HL-60 (cell line): ENCODE measurements at regions not wholly inside any gene's neighbourhood (a gene's known extent, or its start where the extent isn't known, plus 50 kb on each side); places are given as distances from the start of the nearest gene placed in this dataset.

Experiments used
- POLR2AphosphoS5 ChIP-seq: IDR thresholded peaks from 2 replicates; pipeline ENCODE4 v1.6.1; 2012; ENCODE audit warnings: low read depth
- SPI1 ChIP-seq: IDR thresholded peaks from 2 replicates; pipeline ENCODE4 v1.6.1; 2012; ENCODE audit warnings: low read depth, mild to moderate bottlenecking, borderline replicate concordance
- TF ChIP-seq, protein P1 (sequence below): IDR thresholded peaks from one replicate; pipeline ENCODE4 v1.5.1; 2011; ENCODE audit warnings: low read length, control low read depth, inconsistent platforms; ENCODE audit not compliant: insufficient read depth

- TF ChIP-seq SPI1, result no peak
- TF ChIP-seq POLR2AphosphoS5, result no peak
- TF ChIP-seq, protein P1, sequence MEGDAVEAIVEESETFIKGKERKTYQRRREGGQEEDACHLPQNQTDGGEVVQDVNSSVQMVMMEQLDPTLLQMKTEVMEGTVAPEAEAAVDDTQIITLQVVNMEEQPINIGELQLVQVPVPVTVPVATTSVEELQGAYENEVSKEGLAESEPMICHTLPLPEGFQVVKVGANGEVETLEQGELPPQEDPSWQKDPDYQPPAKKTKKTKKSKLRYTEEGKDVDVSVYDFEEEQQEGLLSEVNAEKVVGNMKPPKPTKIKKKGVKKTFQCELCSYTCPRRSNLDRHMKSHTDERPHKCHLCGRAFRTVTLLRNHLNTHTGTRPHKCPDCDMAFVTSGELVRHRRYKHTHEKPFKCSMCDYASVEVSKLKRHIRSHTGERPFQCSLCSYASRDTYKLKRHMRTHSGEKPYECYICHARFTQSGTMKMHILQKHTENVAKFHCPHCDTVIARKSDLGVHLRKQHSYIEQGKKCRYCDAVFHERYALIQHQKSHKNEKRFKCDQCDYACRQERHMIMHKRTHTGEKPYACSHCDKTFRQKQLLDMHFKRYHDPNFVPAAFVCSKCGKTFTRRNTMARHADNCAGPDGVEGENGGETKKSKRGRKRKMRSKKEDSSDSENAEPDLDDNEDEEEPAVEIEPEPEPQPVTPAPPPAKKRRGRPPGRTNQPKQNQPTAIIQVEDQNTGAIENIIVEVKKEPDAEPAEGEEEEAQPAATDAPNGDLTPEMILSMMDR, result no peak
Measured at GRCh38 chr2:221343524-221343923, 228.6 kb downstream of the EPHA4 start.
